PC-3 (cell line): ENCODE measurements at regions not wholly inside any gene's neighbourhood (a gene's known extent, or its start where the extent isn't known, plus 50 kb on each side); places are given as distances from the start of the nearest gene placed in this dataset.

Experiments used
- CTCF ChIP-seq: fragments of 300-600 bp; sonication (generic); conservative IDR thresholded peaks from 2 replicates; pipeline ENCODE4 v1.5.1; 2017; ENCODE audit warnings: antibody characterized with exemption, low read depth, mild to moderate bottlenecking, low read length
- EZH2 ChIP-seq: fragments of 300-600 bp; sonication (generic); IDR thresholded peaks from one replicate; pipeline ENCODE4 v1.6.1; 2017; ENCODE audit warnings: antibody characterized with exemption, mild to moderate bottlenecking, low read length; ENCODE audit not compliant: unreplicated experiment
- EZH2phosphoT487 ChIP-seq: fragments of 300-600 bp; sonication (generic); IDR thresholded peaks from 2 replicates; pipeline ENCODE4 v1.6.1; 2018; ENCODE audit warnings: mild to moderate bottlenecking, antibody characterized with exemption, low read length, borderline replicate concordance

DNA sequence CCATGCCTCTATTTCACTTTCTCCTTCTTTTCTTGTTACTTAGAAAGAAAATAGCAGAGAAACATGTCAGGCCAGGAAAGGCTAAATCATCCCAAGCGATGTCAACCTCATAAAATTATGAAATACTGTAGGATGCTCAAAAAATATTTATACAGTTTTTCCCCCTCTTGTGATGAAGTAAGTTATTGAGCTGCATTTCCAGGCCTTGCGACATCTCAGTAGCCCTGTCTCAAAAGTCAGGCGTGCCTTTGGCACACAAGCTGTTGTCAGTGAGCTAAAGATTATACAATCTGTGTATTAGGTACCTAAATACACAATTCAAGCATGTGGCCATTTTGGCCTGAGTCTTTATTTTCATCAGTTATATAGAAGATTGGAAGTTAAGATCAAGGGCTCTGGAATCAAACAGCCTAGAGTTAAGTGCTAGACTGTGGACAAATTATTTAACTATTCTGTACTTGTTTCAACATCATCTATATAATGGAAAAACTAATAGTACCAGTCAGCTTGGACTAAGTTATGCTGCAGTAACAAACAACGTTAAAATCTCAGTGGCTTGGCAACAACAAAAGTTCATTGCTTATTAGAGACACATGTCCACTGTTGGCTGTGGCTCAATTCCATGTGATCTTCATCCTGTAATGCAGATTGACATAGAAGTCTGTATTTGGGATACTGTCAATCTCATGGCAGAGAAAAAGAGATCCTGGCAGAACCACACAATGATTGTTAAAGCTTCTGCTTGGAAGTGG, 406.4 kb upstream of the PROK2 start:
- no peak for TF ChIP-seq EZH2phosphoT487
- TF ChIP-seq CTCF: no peak
- TF ChIP-seq EZH2: no peak
